ENCODE measurements at regions not wholly inside any gene's neighbourhood (a gene's known extent, or its start where the extent isn't known, plus 50 kb on each side); places are given as distances from the start of the nearest gene placed in this dataset.

- TF ChIP-seq CTCF (conservative IDR thresholded peaks at IDR 0.05; ENCODE audit: low read depth, low read length): no peak
- no peak overlapping the region for H3K4me3 ChIP-seq (ENCODE audit: low read length)
- no peak for DNase-seq (ENCODE audit: low read depth)
Measured at GRCh38 chr1:79688932-79689331, 682.4 kb upstream of the ADGRL4 start.

- DNase-seq (ENCODE audit: low read depth): no peak
- TF ChIP-seq CTCF (conservative IDR thresholded peaks at IDR 0.05; ENCODE audit: low read depth, low read length): no peak
- H3K4me3 ChIP-seq (ENCODE audit: low read length): no peak overlapping the region
Measured at GRCh38 chr1:79683420-79683819, 676.9 kb upstream of the ADGRL4 start.

GRCh38 chr1:79682478-79682877, 675.9 kb upstream of the ADGRL4 start:
- no peak for DNase-seq (ENCODE audit: low read depth)
- no peak overlapping the region for H3K4me3 ChIP-seq (ENCODE audit: low read length)
- no peak for TF ChIP-seq CTCF (conservative IDR thresholded peaks at IDR 0.05; ENCODE audit: low read depth, low read length)

GRCh38 chr1:79681382-79681781, 674.9 kb upstream of the ADGRL4 start:
- H3K4me3 ChIP-seq (ENCODE audit: low read length): no peak overlapping the region
- no peak for DNase-seq (ENCODE audit: low read depth)
- no peak for TF ChIP-seq CTCF (conservative IDR thresholded peaks at IDR 0.05; ENCODE audit: low read depth, low read length)

GRCh38 chr1:79679916-79680315, 673.4 kb upstream of the ADGRL4 start:
- no peak for TF ChIP-seq CTCF (conservative IDR thresholded peaks at IDR 0.05; ENCODE audit: low read depth, low read length)
- H3K4me3 ChIP-seq (ENCODE audit: low read length): no peak overlapping the region
- no peak for DNase-seq (ENCODE audit: low read depth)

GRCh38 chr1:79667848-79668696, 661.5 kb upstream of the ADGRL4 start:
- TF ChIP-seq CTCF (conservative IDR thresholded peaks at IDR 0.05; ENCODE audit: low read depth, low read length): no peak
- DNase-seq (ENCODE audit: low read depth): no peak
- no peak overlapping the region for H3K4me3 ChIP-seq (ENCODE audit: low read length)

- DNase-seq (ENCODE audit: low read depth): no peak
- no peak for TF ChIP-seq CTCF (conservative IDR thresholded peaks at IDR 0.05; ENCODE audit: low read depth, low read length)
- no peak overlapping the region for H3K4me3 ChIP-seq (ENCODE audit: low read length)
Measured at GRCh38 chr1:79667166-79667565, 660.6 kb upstream of the ADGRL4 start.
